DND-41 (cell line): ENCODE measurements at regions not wholly inside any gene's neighbourhood (a gene's known extent, or its start where the extent isn't known, plus 50 kb on each side); places are given as distances from the start of the nearest gene placed in this dataset.

Source experiments
- EZH2 ChIP-seq: IDR thresholded peaks from 3 replicates; pipeline ENCODE4 v1.6.1; 2012; ENCODE audit warnings: borderline replicate concordance, low read depth, mild to moderate bottlenecking, moderate library complexity, low read length, inconsistent platforms; ENCODE audit not compliant: severe bottlenecking
- TF ChIP-seq, protein P1 (sequence below): IDR thresholded peaks from 2 replicates; pipeline ENCODE4 v1.5.1; 2012; ENCODE audit warnings: borderline replicate concordance, low read length, moderate library complexity, mild to moderate bottlenecking; ENCODE audit not compliant: poor library complexity, severe bottlenecking; ENCODE audit errors: extremely low read depth

GRCh38 chr1:213898684-213899083, 89.1 kb upstream of the PROX1 start:
- TF ChIP-seq, protein P1, sequence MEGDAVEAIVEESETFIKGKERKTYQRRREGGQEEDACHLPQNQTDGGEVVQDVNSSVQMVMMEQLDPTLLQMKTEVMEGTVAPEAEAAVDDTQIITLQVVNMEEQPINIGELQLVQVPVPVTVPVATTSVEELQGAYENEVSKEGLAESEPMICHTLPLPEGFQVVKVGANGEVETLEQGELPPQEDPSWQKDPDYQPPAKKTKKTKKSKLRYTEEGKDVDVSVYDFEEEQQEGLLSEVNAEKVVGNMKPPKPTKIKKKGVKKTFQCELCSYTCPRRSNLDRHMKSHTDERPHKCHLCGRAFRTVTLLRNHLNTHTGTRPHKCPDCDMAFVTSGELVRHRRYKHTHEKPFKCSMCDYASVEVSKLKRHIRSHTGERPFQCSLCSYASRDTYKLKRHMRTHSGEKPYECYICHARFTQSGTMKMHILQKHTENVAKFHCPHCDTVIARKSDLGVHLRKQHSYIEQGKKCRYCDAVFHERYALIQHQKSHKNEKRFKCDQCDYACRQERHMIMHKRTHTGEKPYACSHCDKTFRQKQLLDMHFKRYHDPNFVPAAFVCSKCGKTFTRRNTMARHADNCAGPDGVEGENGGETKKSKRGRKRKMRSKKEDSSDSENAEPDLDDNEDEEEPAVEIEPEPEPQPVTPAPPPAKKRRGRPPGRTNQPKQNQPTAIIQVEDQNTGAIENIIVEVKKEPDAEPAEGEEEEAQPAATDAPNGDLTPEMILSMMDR: no peak
- TF ChIP-seq EZH2: no peak
